PC-9 (cell line): ENCODE measurements at regions not wholly inside any gene's neighbourhood (a gene's known extent, or its start where the extent isn't known, plus 50 kb on each side); places are given as distances from the start of the nearest gene placed in this dataset.

Experiments
- CTCF ChIP-seq: fragments of 200-600 bp; sonication (generic); conservative IDR thresholded peaks from 2 replicates; pipeline ENCODE4 v1.6.1; 2017; ENCODE audit warnings: mixed run types, antibody characterized with exemption, mild to moderate bottlenecking, moderate library complexity
- EZH2 ChIP-seq: fragments of 200-600 bp; sonication (generic); IDR thresholded peaks from 2 replicates; pipeline ENCODE4 v1.8.0; 2017; ENCODE audit warnings: antibody characterized with exemption, low read depth

- TF ChIP-seq CTCF = no peak
- no peak for TF ChIP-seq EZH2
These were observed 65.2 kb upstream of the LARGE1 start for GRCh38 chr22:33985506-33985905.
